Osteoblast (primary cell): ENCODE measurements at regions not wholly inside any gene's neighbourhood (a gene's known extent, or its start where the extent isn't known, plus 50 kb on each side); places are given as distances from the start of the nearest gene placed in this dataset.

Source experiments
- DNase-seq: peaks from one replicate; pipeline ENCODE4 v3.0.0; 2011; ENCODE audit warnings: low spot score, mixed read lengths; ENCODE audit not compliant: insufficient read length; ENCODE audit errors: missing footprints
- H2AFZ ChIP-seq: 2 replicates; pipeline ENCODE4 v1.6.0; 2011; ENCODE audit warnings: mild to moderate bottlenecking, low read length
- H3K27ac ChIP-seq: 2 replicates; pipeline ENCODE4 v1.5.1; 2011; ENCODE audit warnings: mild to moderate bottlenecking, low read depth, low read length, moderate library complexity
- H3K27me3 ChIP-seq: 2 replicates; pipeline ENCODE4 v1.6.0; 2012; ENCODE audit warnings: mild to moderate bottlenecking, control low read depth, inconsistent platforms, low read length, moderate library complexity; ENCODE audit not compliant: insufficient read depth
- H3K36me3 ChIP-seq: 2 replicates; pipeline ENCODE4 v1.5.1; 2011; ENCODE audit warnings: mild to moderate bottlenecking, low read length, control low read depth, moderate library complexity; ENCODE audit not compliant: insufficient read depth
- H3K4me1 ChIP-seq: 2 replicates; pipeline ENCODE4 v1.5.1; 2011; ENCODE audit warnings: mild to moderate bottlenecking, low read length, control low read depth, moderate library complexity; ENCODE audit not compliant: insufficient read depth
- H3K4me2 ChIP-seq: 2 replicates; pipeline ENCODE4 v1.6.0; 2011; ENCODE audit warnings: mild to moderate bottlenecking, low read length; ENCODE audit not compliant: insufficient read depth
- H3K4me3 ChIP-seq: fragments of 200-600 bp; sonication (generic); 3 replicates; pipeline ENCODE4 v1.5.1; 2012; ENCODE audit warnings: mild to moderate bottlenecking, low read length, inconsistent platforms; ENCODE audit not compliant: insufficient read depth
- H3K79me2 ChIP-seq: 2 replicates; pipeline ENCODE4 v1.6.0; 2012; ENCODE audit warnings: mild to moderate bottlenecking, low read length, control low read depth, inconsistent platforms; ENCODE audit not compliant: insufficient read depth
- H3K9me3 ChIP-seq: 2 replicates; pipeline ENCODE4 v1.5.1; 2011; ENCODE audit warnings: low read depth, low read length, control low read depth
- H4K20me1 ChIP-seq: 2 replicates; pipeline ENCODE4 v1.6.0; 2012; ENCODE audit warnings: mild to moderate bottlenecking, low read length, control low read depth; ENCODE audit not compliant: insufficient read depth
- TF ChIP-seq, protein P1 (sequence below): IDR thresholded peaks from 2 replicates; pipeline ENCODE4 v1.5.1; 2011; ENCODE audit warnings: mild to moderate bottlenecking, low read depth, low read length, moderate library complexity; ENCODE audit errors: extremely low read depth

- Histone ChIP-seq H3K79me2 (no peaks in the 10 kb centered on the region), H3K27ac (peak overlapping the region; percentile 77), H4K20me1 (no peaks in the 10 kb centered on the region), H3K9me3 (peaks cover 3% of the 10 kb centered on the region), H3K4me2 (no peak overlapping the region), H3K4me3 (no peak overlapping the region), H3K27me3 (no peaks in the 10 kb centered on the region), H2AFZ (peak overlapping the region; percentile 2), H3K36me3 (no peaks in the 10 kb centered on the region), H3K4me1 (peaks cover 10% of the 10 kb centered on the region)
- TF ChIP-seq, protein P1, sequence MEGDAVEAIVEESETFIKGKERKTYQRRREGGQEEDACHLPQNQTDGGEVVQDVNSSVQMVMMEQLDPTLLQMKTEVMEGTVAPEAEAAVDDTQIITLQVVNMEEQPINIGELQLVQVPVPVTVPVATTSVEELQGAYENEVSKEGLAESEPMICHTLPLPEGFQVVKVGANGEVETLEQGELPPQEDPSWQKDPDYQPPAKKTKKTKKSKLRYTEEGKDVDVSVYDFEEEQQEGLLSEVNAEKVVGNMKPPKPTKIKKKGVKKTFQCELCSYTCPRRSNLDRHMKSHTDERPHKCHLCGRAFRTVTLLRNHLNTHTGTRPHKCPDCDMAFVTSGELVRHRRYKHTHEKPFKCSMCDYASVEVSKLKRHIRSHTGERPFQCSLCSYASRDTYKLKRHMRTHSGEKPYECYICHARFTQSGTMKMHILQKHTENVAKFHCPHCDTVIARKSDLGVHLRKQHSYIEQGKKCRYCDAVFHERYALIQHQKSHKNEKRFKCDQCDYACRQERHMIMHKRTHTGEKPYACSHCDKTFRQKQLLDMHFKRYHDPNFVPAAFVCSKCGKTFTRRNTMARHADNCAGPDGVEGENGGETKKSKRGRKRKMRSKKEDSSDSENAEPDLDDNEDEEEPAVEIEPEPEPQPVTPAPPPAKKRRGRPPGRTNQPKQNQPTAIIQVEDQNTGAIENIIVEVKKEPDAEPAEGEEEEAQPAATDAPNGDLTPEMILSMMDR, result no peak
- no peak for DNase-seq
Measured at GRCh38 chr11:127919206-127920000, 668.0 kb downstream of the ETS1 start.

DNA sequence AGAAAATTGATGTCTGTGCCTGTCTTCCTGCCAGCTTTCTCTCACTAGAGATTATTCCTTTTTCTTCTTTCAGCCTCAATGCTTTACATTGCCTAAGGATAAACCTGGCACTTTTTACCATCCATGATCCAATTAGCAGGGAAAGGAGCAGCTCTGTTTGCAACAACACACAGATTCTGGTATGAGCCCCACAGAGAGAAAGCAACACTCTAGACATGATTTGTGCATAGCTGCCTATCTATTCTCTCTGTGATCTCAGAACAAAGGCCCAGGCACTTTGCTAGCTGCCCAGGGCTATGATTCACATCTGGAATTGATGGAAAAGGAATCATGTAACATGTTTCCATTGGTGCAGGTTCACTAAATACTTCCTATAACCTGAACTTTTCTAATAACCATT lies 685.0 kb downstream of the ETS1 start:
- peaks cover 9% of the 10 kb centered on the region for H3K4me1 ChIP-seq
- H3K36me3 ChIP-seq, result no peaks in the 10 kb centered on the region
- H4K20me1 ChIP-seq, result no peaks in the 10 kb centered on the region
- no peaks in the 10 kb centered on the region for H3K9me3 ChIP-seq
- H3K79me2 ChIP-seq, result no peaks in the 10 kb centered on the region
- DNase-seq, result no peak
- H3K27me3 ChIP-seq, result no peaks in the 10 kb centered on the region
- H2AFZ ChIP-seq, result no peak overlapping the region
- no peak overlapping the region for H3K27ac ChIP-seq
- H3K4me3 ChIP-seq, result no peak overlapping the region
- no peak overlapping the region for H3K4me2 ChIP-seq
- TF ChIP-seq, protein P1, result no peak

DNA sequence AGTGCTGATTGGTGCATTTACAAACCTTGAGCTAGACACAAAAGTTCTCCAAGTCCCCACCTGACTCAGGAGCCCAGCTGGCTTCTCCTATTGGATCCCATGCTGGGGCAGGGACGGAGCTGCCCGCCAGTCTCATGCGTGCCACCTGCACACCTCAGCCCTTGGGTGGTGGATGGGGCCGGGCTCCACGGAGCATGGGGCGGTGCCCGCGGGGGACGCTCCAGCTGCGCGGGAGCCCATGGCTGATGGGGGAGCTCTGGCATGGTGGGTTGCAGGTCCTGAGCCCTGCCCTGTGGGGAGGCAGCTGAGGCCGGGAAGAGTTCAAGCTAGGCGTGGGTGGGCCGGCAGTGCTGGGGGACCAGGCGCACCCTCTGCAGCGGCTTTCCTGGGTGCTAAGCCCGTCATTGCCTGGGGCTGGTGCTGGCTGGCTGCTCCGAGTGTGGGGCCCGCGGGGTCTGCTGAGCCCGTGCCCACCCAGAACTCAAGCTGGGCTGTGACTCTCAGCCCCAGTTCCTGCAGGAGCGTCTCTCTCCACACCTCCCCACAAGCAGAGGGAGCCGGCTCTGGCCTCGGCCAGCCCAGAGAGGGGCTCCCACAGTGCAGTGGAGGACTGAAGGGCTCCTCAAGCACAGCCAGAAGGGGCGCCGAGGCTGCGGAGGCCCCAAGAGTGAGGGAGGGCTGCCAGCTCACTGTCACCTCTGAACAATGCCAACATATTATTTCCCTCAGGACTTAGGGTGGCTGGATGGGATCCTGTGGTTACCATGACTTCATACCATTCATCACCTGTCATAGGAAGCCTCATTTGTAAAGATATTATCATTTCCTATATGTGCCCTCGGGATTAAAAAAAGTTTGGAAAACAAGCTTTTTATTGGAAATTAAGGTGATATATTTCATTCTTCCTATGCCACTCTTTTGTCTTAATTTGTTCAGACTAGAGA lies 688.7 kb downstream of the ETS1 start:
- H4K20me1 ChIP-seq, result no peaks in the 10 kb centered on the region
- H3K79me2 ChIP-seq, result no peaks in the 10 kb centered on the region
- H3K27ac ChIP-seq, result no peak overlapping the region
- no peak for DNase-seq
- H3K36me3 ChIP-seq, result no peaks in the 10 kb centered on the region
- H3K9me3 ChIP-seq, result no peaks in the 10 kb centered on the region
- H3K4me2 ChIP-seq, result no peak overlapping the region
- TF ChIP-seq, protein P1, result no peak
- H3K27me3 ChIP-seq, result no peaks in the 10 kb centered on the region
- H2AFZ ChIP-seq, result no peak overlapping the region
- peaks cover 9% of the 10 kb centered on the region for H3K4me1 ChIP-seq
- no peak overlapping the region for H3K4me3 ChIP-seq

GRCh38 chr11:127895776-127896175 lies 691.6 kb downstream of the ETS1 start:
- H3K4me3 ChIP-seq, result no peak overlapping the region
- no peak for DNase-seq
- H3K27me3 ChIP-seq, result no peaks in the 10 kb centered on the region
- H4K20me1 ChIP-seq, result no peaks in the 10 kb centered on the region
- H3K36me3 ChIP-seq, result no peaks in the 10 kb centered on the region
- no peak overlapping the region for H3K27ac ChIP-seq
- no peaks in the 10 kb centered on the region for H3K79me2 ChIP-seq
- TF ChIP-seq, protein P1, result no peak
- H3K4me2 ChIP-seq, result no peak overlapping the region
- H3K4me1 ChIP-seq, result peaks cover 8% of the 10 kb centered on the region
- H3K9me3 ChIP-seq, result no peaks in the 10 kb centered on the region
- H2AFZ ChIP-seq, result no peak overlapping the region
